ENCODE measurements at regions not wholly inside any gene's neighbourhood (a gene's known extent, or its start where the extent isn't known, plus 50 kb on each side); places are given as distances from the start of the nearest gene placed in this dataset.

DNA sequence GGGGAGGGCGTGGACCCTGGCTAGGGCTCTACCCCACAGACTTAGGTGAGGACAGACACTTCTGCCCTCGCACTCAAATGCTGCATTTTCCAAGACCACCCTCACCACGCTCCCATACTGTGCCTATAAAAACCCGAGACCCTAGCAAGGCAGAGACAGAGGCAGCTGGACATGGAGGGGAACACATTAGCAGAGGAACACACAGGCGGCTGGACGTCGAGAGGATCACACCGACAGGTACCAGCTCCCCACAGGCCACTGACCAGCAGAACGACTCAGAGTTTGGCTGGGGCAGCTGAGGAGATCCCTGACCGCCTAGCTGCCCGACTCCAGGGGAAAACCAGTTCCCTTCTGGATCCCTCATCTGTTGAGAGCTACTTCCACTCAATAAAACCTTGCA, 338.2 kb upstream of the SMIM30 start:
- TF ChIP-seq, protein P1, sequence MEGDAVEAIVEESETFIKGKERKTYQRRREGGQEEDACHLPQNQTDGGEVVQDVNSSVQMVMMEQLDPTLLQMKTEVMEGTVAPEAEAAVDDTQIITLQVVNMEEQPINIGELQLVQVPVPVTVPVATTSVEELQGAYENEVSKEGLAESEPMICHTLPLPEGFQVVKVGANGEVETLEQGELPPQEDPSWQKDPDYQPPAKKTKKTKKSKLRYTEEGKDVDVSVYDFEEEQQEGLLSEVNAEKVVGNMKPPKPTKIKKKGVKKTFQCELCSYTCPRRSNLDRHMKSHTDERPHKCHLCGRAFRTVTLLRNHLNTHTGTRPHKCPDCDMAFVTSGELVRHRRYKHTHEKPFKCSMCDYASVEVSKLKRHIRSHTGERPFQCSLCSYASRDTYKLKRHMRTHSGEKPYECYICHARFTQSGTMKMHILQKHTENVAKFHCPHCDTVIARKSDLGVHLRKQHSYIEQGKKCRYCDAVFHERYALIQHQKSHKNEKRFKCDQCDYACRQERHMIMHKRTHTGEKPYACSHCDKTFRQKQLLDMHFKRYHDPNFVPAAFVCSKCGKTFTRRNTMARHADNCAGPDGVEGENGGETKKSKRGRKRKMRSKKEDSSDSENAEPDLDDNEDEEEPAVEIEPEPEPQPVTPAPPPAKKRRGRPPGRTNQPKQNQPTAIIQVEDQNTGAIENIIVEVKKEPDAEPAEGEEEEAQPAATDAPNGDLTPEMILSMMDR (IDR thresholded peaks at IDR 0.05; ENCODE audit: extremely low read depth, missing control alignments): no peak
- DNase-seq (ENCODE audit: low spot score): no peak

DNA sequence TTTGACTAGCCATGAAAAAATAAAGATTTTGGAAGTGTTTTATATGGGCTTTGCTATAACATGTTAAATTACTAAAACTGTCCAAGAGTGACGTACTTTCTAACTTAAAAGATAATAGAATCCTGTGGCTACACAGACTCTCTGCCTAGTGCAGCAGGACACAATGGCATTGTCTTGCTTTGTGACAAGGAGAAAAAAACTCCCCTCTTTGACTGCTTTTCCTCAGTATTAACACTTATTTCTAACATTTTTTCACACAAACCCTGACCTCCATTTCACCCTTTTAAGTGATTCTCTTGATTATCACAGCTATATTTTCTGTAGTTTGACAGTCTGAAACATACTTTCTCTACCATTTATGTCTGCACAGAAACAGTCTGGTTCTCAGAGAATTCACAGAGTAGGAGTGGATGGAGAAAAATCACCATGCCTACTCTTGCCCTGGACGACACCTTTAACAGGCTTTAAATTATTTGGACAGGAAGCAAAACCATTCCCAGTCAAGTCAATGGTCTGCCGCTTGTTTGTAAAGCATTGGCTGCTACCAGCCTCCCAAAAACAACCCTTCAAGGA, 336.3 kb upstream of the SMIM30 start:
- no peak for DNase-seq (ENCODE audit: low spot score)
- TF ChIP-seq, protein P1 (IDR thresholded peaks at IDR 0.05; ENCODE audit: extremely low read depth, missing control alignments): no peak

DNA sequence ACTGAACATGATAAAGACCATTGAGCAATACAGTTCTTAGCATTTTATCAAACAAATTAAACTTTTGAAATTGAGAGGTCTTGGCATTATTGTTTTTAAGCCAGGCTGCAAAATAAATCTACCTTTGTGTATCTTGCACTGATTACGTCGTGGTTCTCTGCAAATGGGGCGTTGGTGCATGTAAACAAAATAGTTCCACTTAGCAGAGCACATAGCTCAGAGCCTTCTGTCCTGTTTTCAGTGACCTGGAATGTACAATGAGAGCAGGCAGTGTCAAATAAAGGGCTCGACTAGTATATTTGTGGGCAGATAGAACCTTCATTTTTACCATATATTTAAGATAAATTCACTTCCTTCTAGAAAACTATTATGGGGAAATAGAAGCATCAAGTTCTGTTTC, 333.9 kb upstream of the SMIM30 start:
- DNase-seq (ENCODE audit: low spot score): no peak
- TF ChIP-seq, protein P1 (IDR thresholded peaks at IDR 0.05; ENCODE audit: extremely low read depth, missing control alignments): no peak

DNA sequence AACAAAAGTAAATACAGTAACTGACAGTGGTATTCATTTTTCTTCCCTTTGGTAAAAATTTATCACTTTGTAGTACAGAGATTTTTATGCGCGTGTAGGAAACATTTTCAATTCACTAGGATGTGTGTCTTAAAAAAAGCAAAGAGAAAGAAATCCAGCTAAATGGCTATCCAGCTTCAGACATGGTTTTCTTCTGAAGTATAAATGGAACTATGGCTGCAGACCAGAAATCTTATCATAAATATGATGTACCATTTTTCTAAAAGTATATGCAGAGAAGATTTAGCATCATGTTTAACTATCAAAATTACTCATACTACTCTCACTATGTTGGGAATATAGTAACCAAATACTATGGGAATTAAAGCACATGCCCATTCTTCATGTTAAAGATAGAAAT, 328.4 kb upstream of the SMIM30 start:
- DNase-seq (ENCODE audit: low spot score): no peak
- TF ChIP-seq, protein P1 (IDR thresholded peaks at IDR 0.05; ENCODE audit: extremely low read depth, missing control alignments): no peak

DNA sequence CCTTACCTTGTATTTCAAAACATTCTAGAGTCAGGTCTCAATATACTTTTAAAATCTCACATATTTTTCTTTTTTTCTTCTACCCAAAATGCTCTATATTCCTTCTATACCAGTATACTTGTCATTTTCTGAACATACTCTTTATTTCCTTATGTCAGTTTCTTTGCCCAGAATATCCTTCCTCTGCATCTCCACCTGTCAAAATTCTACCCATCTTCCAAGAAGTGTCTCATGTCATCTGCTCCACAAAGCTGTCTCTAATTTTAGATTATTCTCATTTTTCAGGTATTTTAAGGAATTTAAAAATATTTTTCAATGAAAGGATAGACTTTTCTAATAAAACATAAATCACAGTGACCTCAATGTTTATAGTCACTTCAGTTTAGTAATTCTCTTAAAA, 328.0 kb upstream of the SMIM30 start:
- TF ChIP-seq, protein P1 (IDR thresholded peaks at IDR 0.05; ENCODE audit: extremely low read depth, missing control alignments): no peak
- no peak for DNase-seq (ENCODE audit: low spot score)

DNA sequence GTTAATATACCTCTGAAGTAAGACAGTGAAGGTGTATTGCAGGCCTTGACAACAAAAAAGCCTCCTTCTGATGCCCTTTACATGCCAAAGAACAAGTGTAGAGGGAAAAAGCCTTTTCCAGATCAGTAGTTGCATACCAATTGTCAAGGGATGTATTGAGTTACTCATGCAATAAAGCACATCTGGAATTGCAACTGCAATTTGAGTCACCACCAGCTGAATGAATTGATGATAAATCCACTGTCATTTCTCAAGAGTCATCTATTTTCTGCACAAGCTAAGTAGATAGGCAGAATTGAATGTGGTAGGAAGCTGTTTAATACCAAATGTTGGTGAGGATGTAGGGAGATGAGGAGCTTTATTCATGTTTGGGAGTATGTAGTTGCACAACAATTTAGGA, 325.9 kb upstream of the SMIM30 start:
- TF ChIP-seq, protein P1 (IDR thresholded peaks at IDR 0.05; ENCODE audit: extremely low read depth, missing control alignments): no peak
- no peak for DNase-seq (ENCODE audit: low spot score)

DNA sequence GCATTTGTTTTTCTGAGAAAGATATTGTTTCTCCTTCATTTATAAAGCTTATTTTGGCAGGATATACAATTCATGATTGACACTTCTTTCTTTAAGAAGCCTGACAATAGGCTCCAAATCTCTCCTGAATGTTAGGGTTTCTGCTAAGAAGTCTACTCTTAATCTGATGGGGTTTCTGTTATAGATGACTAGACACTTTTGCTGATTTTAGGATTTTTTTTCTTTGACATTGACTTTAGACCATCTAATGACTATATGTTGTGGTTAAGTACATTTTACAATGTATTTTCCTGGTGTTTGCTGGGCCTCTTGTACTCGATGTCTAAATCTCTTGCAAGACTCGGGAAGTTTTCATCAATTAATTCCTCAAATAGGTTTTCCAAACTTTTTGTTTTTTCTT, 321.8 kb upstream of the SMIM30 start:
- TF ChIP-seq, protein P1 (IDR thresholded peaks at IDR 0.05; ENCODE audit: extremely low read depth, missing control alignments): no peak
- no peak for DNase-seq (ENCODE audit: low spot score)

Measured in GM20000 (cell line).